H1 (cell line): ENCODE measurements at regions not wholly inside any gene's neighbourhood (a gene's known extent, or its start where the extent isn't known, plus 50 kb on each side); places are given as distances from the start of the nearest gene placed in this dataset.

ENCODE experiments used
- CTCF ChIA-PET: fragments of 300-600 bp; sonication (Branson Sonifier 250); formaldehyde crosslinking; loops from one replicate; lab custom pipeline; 2021; ENCODE audit not compliant: partially characterized antibody; lab: Charles Lee
- POLR2A ChIA-PET: fragments of 300-600 bp; sonication (Branson Sonifier 250); formaldehyde crosslinking; loops from one replicate; lab custom pipeline; 2021; ENCODE audit warnings: inconsistent platforms; ENCODE audit not compliant: partially characterized antibody; lab: Charles Lee
- DNase-seq, 2 experiments: peaks; one replicate each; pipeline versions ENCODE4 v3.0.0 to v3.0.0-alpha.2; 2010 to 2022; ENCODE audit warnings: low spot score in 2 of 2, low read depth in 1 of 2, mixed read lengths in 1 of 2
- FAIRE-seq: peaks from 2 replicates; lab custom pipeline; 2011; peaks lifted over from hg19 to GRCh38; lab: Jason Lieb, UNC
- H2AFZ ChIP-seq: 2 replicates; pipeline ENCODE4 v1.8.1; 2012; ENCODE audit warnings: low read length, inconsistent platforms
- H2AK5ac ChIP-seq: 2 replicates; pipeline ENCODE4 v1.6.1; 2013; ENCODE audit warnings: low read depth, low read length
- H2BK120ac ChIP-seq: replicated peaks from 2 replicates; pipeline ENCODE3; 2013; ENCODE audit warnings: low read depth, low read length, inconsistent platforms
- H2BK12ac ChIP-seq: 2 replicates; pipeline ENCODE4 v1.6.1; 2013; ENCODE audit warnings: low read depth, low read length
- H2BK15ac ChIP-seq: 2 replicates; pipeline ENCODE4 v1.6.1; 2013; ENCODE audit warnings: low read length
- H2BK20ac ChIP-seq: 2 replicates; pipeline ENCODE4 v1.6.1; 2013; ENCODE audit warnings: low read length
- H2BK5ac ChIP-seq: 2 replicates; pipeline ENCODE4 v1.6.1; 2013; ENCODE audit warnings: low read depth, low read length
- H3K14ac ChIP-seq: 2 replicates; pipeline ENCODE4 v1.6.1; 2013; ENCODE audit warnings: inconsistent platforms; ENCODE audit not compliant: insufficient read length
- H3K18ac ChIP-seq: 2 replicates; pipeline ENCODE4 v1.6.1; 2013; ENCODE audit warnings: low read length; ENCODE audit errors: extremely low read depth
- H3K23ac ChIP-seq: 2 replicates; pipeline ENCODE4 v1.6.1; 2013; ENCODE audit warnings: inconsistent platforms; ENCODE audit not compliant: insufficient read length
- H3K23me2 ChIP-seq: 2 replicates; pipeline ENCODE4 v1.6.1; 2013; ENCODE audit warnings: low read depth, low read length
- H3K27ac ChIP-seq: 2 replicates; pipeline ENCODE4 v1.6.1; 2011; ENCODE audit warnings: low read depth, low read length, inconsistent platforms
- H3K27me3 ChIP-seq, 4 experiments: replicated peaks in 1 of 4; 1 replicate in 1 of 4; 2 replicates in 3 of 4; pipeline versions ENCODE4 v1.6.1 to v1.8.1; 2011 to 2013; ENCODE audit warnings: low read length in 3 of 4, mild to moderate bottlenecking in 3 of 4, inconsistent platforms in 2 of 4, mixed read lengths in 2 of 4, moderate library complexity in 1 of 4; ENCODE audit not compliant: control insufficient read depth in 3 of 4, insufficient read depth in 3 of 4; ENCODE audit errors: extremely low read depth in 1 of 4
- H3K36me3 ChIP-seq, 4 experiments: 2 replicates each; pipeline versions ENCODE4 v1.6.1 to v1.8.1; 2011 to 2013; ENCODE audit warnings: mild to moderate bottlenecking in 4 of 4, low read length in 3 of 4, moderate library complexity in 2 of 4, control low read depth in 1 of 4, inconsistent platforms in 1 of 4; ENCODE audit not compliant: insufficient read depth in 4 of 4, control insufficient read depth in 2 of 4
- H3K4ac ChIP-seq: replicated peaks from 2 replicates; pipeline ENCODE3; 2013; ENCODE audit warnings: low read length, low read depth, mixed read lengths, inconsistent platforms; ENCODE audit not compliant: insufficient read length
- H3K4me1 ChIP-seq, 4 experiments: replicated peaks in 1 of 4; 1 replicate in 1 of 4; 2 replicates in 3 of 4; pipeline versions ENCODE4 v1.6.1 to v1.8.1; 2011 to 2013; ENCODE audit warnings: low read length in 3 of 4, inconsistent platforms in 2 of 4, mixed read lengths in 1 of 4; ENCODE audit not compliant: insufficient read depth in 4 of 4, control insufficient read depth in 3 of 4
- H3K4me2 ChIP-seq, 2 experiments: 2 replicates each; pipeline versions ENCODE4 v1.6.1 to v1.8.1; 2011 to 2013; ENCODE audit warnings: low read depth in 2 of 2, low read length in 2 of 2, control low read depth in 1 of 2, inconsistent platforms in 1 of 2, mild to moderate bottlenecking in 1 of 2; ENCODE audit not compliant: insufficient read depth in 1 of 2
- H3K4me3 ChIP-seq, 4 experiments: fragments of 200-600, 300-600 bp in 1 of 4; sonication (generic), shearing (Covaris generic), sonication (Bioruptor Twin) in 1 of 4; 2 replicates each; pipeline versions ENCODE4 v1.5.1 to v1.8.1; 2011 to 2016; ENCODE audit warnings: low read length in 4 of 4, low read depth in 3 of 4, control low read depth in 2 of 4, inconsistent platforms in 2 of 4, mild to moderate bottlenecking in 2 of 4, mixed read lengths in 1 of 4, moderate library complexity in 1 of 4; ENCODE audit not compliant: insufficient read depth in 2 of 4; ENCODE audit errors: extremely low read depth in 1 of 4
- H3K56ac ChIP-seq: replicated peaks from 2 replicates; pipeline ENCODE3; 2013; ENCODE audit warnings: low read depth, mild to moderate bottlenecking, mixed read lengths, low read length, inconsistent platforms; ENCODE audit not compliant: insufficient read length
- H3K79me1 ChIP-seq: 2 replicates; pipeline ENCODE4 v1.6.1; 2013; ENCODE audit warnings: low read depth, low read length, control low read depth
- H3K79me2 ChIP-seq, 2 experiments: 2 replicates each; pipeline versions ENCODE4 v1.6.1 to v1.8.1; 2012 to 2013; ENCODE audit warnings: low read length in 2 of 2, mild to moderate bottlenecking in 2 of 2, inconsistent platforms in 1 of 2; ENCODE audit not compliant: insufficient read depth in 2 of 2, control insufficient read depth in 1 of 2
- H3K9ac ChIP-seq, 4 experiments: replicated peaks in 1 of 4; 1 replicate in 1 of 4; 2 replicates in 3 of 4; pipeline versions ENCODE4 v1.6.1 to v1.8.1; 2011 to 2013; ENCODE audit warnings: low read depth in 3 of 4, low read length in 3 of 4, control low read depth in 2 of 4, mild to moderate bottlenecking in 2 of 4, moderate library complexity in 2 of 4, inconsistent platforms in 1 of 4; ENCODE audit errors: extremely low read depth in 1 of 4
- H3K9me3 ChIP-seq, 2 experiments: 2 replicates each; pipeline versions ENCODE4 v1.6.1 to v1.8.1; 2012 to 2013; ENCODE audit warnings: mild to moderate bottlenecking in 2 of 2, moderate library complexity in 2 of 2, control low read depth in 1 of 2, inconsistent platforms in 1 of 2, low read depth in 1 of 2, low read length in 1 of 2, mixed read lengths in 1 of 2; ENCODE audit not compliant: insufficient read depth in 2 of 2
- H4K20me1 ChIP-seq, 2 experiments: replicated peaks in 1 of 2; 2 replicates each; pipeline versions ENCODE3 to v1.8.1; 2011 to 2013; ENCODE audit warnings: inconsistent platforms in 2 of 2, low read length in 2 of 2, mild to moderate bottlenecking in 1 of 2; ENCODE audit not compliant: insufficient read depth in 2 of 2, control insufficient read depth in 1 of 2
- H4K5ac ChIP-seq: 2 replicates; pipeline ENCODE4 v1.6.1; 2013; ENCODE audit warnings: low read length, low read depth, mixed read lengths, inconsistent platforms; ENCODE audit not compliant: insufficient read length
- H4K8ac ChIP-seq: 2 replicates; pipeline ENCODE4 v1.8.0; 2013; ENCODE audit warnings: mild to moderate bottlenecking, moderate library complexity, low read length, inconsistent platforms; ENCODE audit not compliant: insufficient read depth; ENCODE audit errors: extremely low read depth
- H4K91ac ChIP-seq: replicated peaks from 2 replicates; pipeline ENCODE3; 2013; ENCODE audit warnings: low read length, mixed read lengths, inconsistent platforms; ENCODE audit not compliant: insufficient read length
- CBX5 ChIP-seq: fragments of 300-800, 300-1000 bp; sonication (generic); IDR thresholded peaks from 2 replicates; pipeline ENCODE4 v1.7.1; 2016; ENCODE audit warnings: antibody characterized with exemption, low read length, low read depth
- CEBPB ChIP-seq: IDR thresholded peaks from 2 replicates; pipeline ENCODE4 v1.6.1; 2012; ENCODE audit warnings: low read depth, low read length
- EGR1 ChIP-seq: IDR thresholded peaks from 2 replicates; pipeline ENCODE4 v1.6.1; 2011; ENCODE audit warnings: low read depth, low read length, borderline replicate concordance
- HDAC2 ChIP-seq, 2 experiments: fragments of 300-600 bp in 1 of 2; sonication (generic) in 1 of 2; IDR thresholded peaks; 2 replicates each; pipeline ENCODE4 v1.6.1; 2011 to 2012; ENCODE audit warnings: low read depth in 2 of 2, low read length in 2 of 2, mild to moderate bottlenecking in 2 of 2, moderate library complexity in 2 of 2, borderline replicate concordance in 1 of 2, inconsistent platforms in 1 of 2
- NRF1 ChIP-seq: IDR thresholded peaks from 2 replicates; pipeline ENCODE4 v1.6.1; 2011; ENCODE audit warnings: mild to moderate bottlenecking, low read depth, low read length, improper control_type of control experiment
- POLR2A ChIP-seq, 2 experiments: IDR thresholded peaks; 1 replicate in 1 of 2; 2 replicates in 1 of 2; pipeline ENCODE4 v1.6.1; 2011; ENCODE audit warnings: low read depth in 2 of 2, low read length in 2 of 2, mild to moderate bottlenecking in 2 of 2; ENCODE audit errors: control extremely low read depth in 1 of 2
- RFX5 ChIP-seq: IDR thresholded peaks from 2 replicates; pipeline ENCODE4 v1.6.1; 2011; ENCODE audit warnings: low read depth, low read length, improper control_type of control experiment, borderline replicate concordance
- SP4 ChIP-seq: IDR thresholded peaks from 2 replicates; pipeline ENCODE4 v1.6.1; 2012; ENCODE audit warnings: low read length, inconsistent platforms
- SUZ12 ChIP-seq: fragments of 200-600 bp; sonication (generic); IDR thresholded peaks from 2 replicates; pipeline ENCODE4 v1.6.1; 2012; ENCODE audit warnings: mild to moderate bottlenecking, inconsistent platforms, low read length, moderate library complexity, mixed read lengths
- WGBS, 2 experiments: shearing (Covaris generic) in 1 of 2; methylation state at CpG; one replicate each; pipeline versions ENCODE4 v1.1.6 to v1.1.7; 2013 to 2015; ENCODE audit warnings: low lambda C conversion rate in 2 of 2, mixed read lengths in 2 of 2, inconsistent platforms in 1 of 2, low coverage in 1 of 2, missing lambda C conversion rate in 1 of 2; ENCODE audit not compliant: insufficient replicate concordance in 2 of 2, insufficient coverage in 1 of 2, insufficient read length in 1 of 2; ENCODE audit errors: extremely low coverage in 1 of 2, missing lambda C conversion rate in 1 of 2; 5-methylcytosine and 5-hydroxymethylcytosine counted together
- TF ChIP-seq, protein P1 (sequence below): IDR thresholded peaks from 2 replicates; pipeline ENCODE4 v1.6.1; 2011; ENCODE audit warnings: low read length, improper control_type of control experiment
- TF ChIP-seq, protein P2 (sequence below): IDR thresholded peaks from 2 replicates; pipeline ENCODE4 v1.6.1; 2012; ENCODE audit warnings: inconsistent platforms

DNA sequence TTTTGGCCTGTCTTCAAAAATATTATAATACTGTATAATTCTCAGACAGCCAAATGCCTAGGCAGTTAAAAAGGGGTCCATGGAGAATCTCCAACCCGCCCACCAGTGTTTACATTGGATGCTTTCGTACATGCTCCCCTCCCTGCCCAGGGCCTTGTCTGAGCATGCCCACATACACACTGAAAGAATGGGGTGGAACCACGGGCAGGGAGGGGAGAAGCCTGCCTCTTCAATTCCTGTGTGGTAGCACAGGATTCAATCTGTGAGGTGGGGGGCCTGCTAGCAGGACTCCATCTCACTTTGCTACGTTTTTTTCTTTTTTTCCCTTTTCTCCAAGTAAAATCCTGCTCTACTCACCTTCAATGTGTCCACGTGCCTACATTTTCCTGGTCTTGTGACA, 314.7 kb upstream of the GRAMD2B start:
- Histone ChIP-seq H3K4me3 (no peak overlapping the region), H3K27ac (no peak overlapping the region), H2AFZ (peak overlapping the region; percentile 64), H2BK20ac (peak overlapping the region; percentile 44; the same call in 1 of the 2 replicates), H3K4me1 (peaks cover 0 to 6% (median 2%) of the 10 kb centered on the region in 4 experiments; a peak in 2 of 7 replicates), H3K36me3 (no peaks in the 10 kb centered on the region), H3K79me2 (no peaks in the 10 kb centered on the region), H3K18ac (peak overlapping the region; percentile 68; the same call in 1 of the 2 replicates), H2BK5ac (peak overlapping the region; percentile 18; the same call in 1 of the 2 replicates), H3K79me1 (no peaks in the 10 kb centered on the region), H2BK120ac (no peak overlapping the region), H3K4ac (no peak overlapping the region), H3K4me2 (no peak overlapping the region), H2BK15ac (no peak overlapping the region), H3K9me3 (peaks cover 5 to 6% of the 10 kb centered on the region in 2 experiments), H4K91ac (no peak overlapping the region), H3K56ac (no peak overlapping the region), H4K20me1 (no peaks in the 10 kb centered on the region), H3K27me3 (no peaks in the 10 kb centered on the region), H3K23ac (no peak overlapping the region), H2AK5ac (no peak overlapping the region), H3K9ac (no peak overlapping the region), H3K23me2 (no peaks in the 10 kb centered on the region), H2BK12ac (peak overlapping the region; percentile 40; the same call in 1 of the 2 replicates), H4K5ac (no peak overlapping the region), H4K8ac (no peak overlapping the region), H3K14ac (no peak overlapping the region)
- FAIRE-seq (no peak), DNase-seq (peak in 1 of 2 experiments; percentile 45)
- 81% methylated on average over 5 of the region's 5 CpGs; no CpG with 5 or more reads in 1 of the 2 experiments for WGBS, 2 experiments
- TF ChIP-seq RFX5 (no peak), POLR2A (IDR thresholded peaks at IDR 0.05; ENCODE audit: control extremely low read depth in 1 of 2, low read depth in 2 of 2, low read length in 2 of 2) (no peak), SUZ12 (no peak), EGR1 (no peak), NRF1 (no peak), CBX5 (no peak), HDAC2 (IDR thresholded peaks at IDR 0.05; ENCODE audit: borderline replicate concordance in 1 of 2, low read depth in 2 of 2, low read length in 2 of 2) (no peak), CEBPB (no peak), SP4 (no peak)
- TF ChIP-seq, protein P1, sequence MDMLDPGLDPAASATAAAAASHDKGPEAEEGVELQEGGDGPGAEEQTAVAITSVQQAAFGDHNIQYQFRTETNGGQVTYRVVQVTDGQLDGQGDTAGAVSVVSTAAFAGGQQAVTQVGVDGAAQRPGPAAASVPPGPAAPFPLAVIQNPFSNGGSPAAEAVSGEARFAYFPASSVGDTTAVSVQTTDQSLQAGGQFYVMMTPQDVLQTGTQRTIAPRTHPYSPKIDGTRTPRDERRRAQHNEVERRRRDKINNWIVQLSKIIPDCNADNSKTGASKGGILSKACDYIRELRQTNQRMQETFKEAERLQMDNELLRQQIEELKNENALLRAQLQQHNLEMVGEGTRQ = no peak
- TF ChIP-seq, protein P2, sequence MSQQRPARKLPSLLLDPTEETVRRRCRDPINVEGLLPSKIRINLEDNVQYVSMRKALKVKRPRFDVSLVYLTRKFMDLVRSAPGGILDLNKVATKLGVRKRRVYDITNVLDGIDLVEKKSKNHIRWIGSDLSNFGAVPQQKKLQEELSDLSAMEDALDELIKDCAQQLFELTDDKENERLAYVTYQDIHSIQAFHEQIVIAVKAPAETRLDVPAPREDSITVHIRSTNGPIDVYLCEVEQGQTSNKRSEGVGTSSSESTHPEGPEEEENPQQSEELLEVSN = no peak
- ChIA-PET CTCF (interaction anchor here (1.0 to 1.3 kb wide), 2 partner anchors 14 to 168 kb away, joined by 3 to 4 read pairs; no protein-coding TSS in a partner anchor), POLR2A (no interaction called here)
